HEK293T (cell line): ENCODE measurements at regions not wholly inside any gene's neighbourhood (a gene's known extent, or its start where the extent isn't known, plus 50 kb on each side); places are given as distances from the start of the nearest gene placed in this dataset.
A peak's percentile ranks its signal among the peaks of the same experiment; 100 is the strongest.

Experiments used
- CTCF ChIA-PET: fragments of 350-600 bp; formaldehyde crosslinking; extraction: SDS; loops from one replicate; lab custom pipeline; 2021; ENCODE audit warnings: antibody characterized with exemption, inconsistent platforms; lab: Yijun Ruan, JAX
- POLR2A ChIA-PET: fragments of 350-600 bp; formaldehyde crosslinking; extraction: SDS; loops from one replicate; lab custom pipeline; 2020; ENCODE audit warnings: antibody characterized with exemption, inconsistent platforms; lab: Yijun Ruan, JAX
- DNase-seq: peaks from one replicate; pipeline ENCODE4 v3.0.0; 2012; ENCODE audit warnings: mixed read lengths; ENCODE audit errors: extremely low spot score
- ARNT ChIP-seq: fragments of 450-650 bp; IDR thresholded peaks from 2 replicates; pipeline ENCODE4 v1.6.1; 2017; ENCODE audit warnings: mild to moderate bottlenecking
- BHLHE40 ChIP-seq: fragments of 450-650 bp; IDR thresholded peaks from 2 replicates; pipeline ENCODE4 v1.6.1; 2016; ENCODE audit warnings: mild to moderate bottlenecking, moderate library complexity, borderline replicate concordance
- CTBP1 ChIP-seq: fragments of 450-650 bp; IDR thresholded peaks from 2 replicates; pipeline ENCODE4 v1.6.1; 2016; ENCODE audit warnings: borderline replicate concordance
- ELF4 ChIP-seq: fragments of 450-650 bp; IDR thresholded peaks from 2 replicates; pipeline ENCODE4 v1.6.1; 2017; ENCODE audit warnings: antibody characterized with exemption
- FOXA1 ChIP-seq: fragments of 450-650 bp; IDR thresholded peaks from 2 replicates; pipeline ENCODE4 v1.6.1; 2016; ENCODE audit warnings: mild to moderate bottlenecking
- FOXK2 ChIP-seq: fragments of 450-650 bp; IDR thresholded peaks from 2 replicates; pipeline ENCODE4 v1.6.1; 2016; ENCODE audit warnings: mild to moderate bottlenecking
- FOXM1 ChIP-seq: fragments of 450-650 bp; IDR thresholded peaks from 2 replicates; pipeline ENCODE4 v1.6.1; 2017; ENCODE audit warnings: mild to moderate bottlenecking, borderline replicate concordance
- HDGF ChIP-seq: fragments of 450-650 bp; IDR thresholded peaks from 2 replicates; pipeline ENCODE4 v1.6.1; 2017; ENCODE audit warnings: antibody characterized with exemption, borderline replicate concordance
- L3MBTL2 ChIP-seq: fragments of 450-650 bp; conservative IDR thresholded peaks from 2 replicates; pipeline ENCODE4 v1.6.1; 2016; ENCODE audit warnings: mild to moderate bottlenecking
- LEF1 ChIP-seq: fragments of 450-650 bp; IDR thresholded peaks from 2 replicates; pipeline ENCODE4 v1.6.1; 2017; ENCODE audit warnings: mild to moderate bottlenecking, borderline replicate concordance
- NFRKB ChIP-seq: fragments of 450-650 bp; IDR thresholded peaks from 2 replicates; pipeline ENCODE4 v1.6.1; 2016; ENCODE audit warnings: mild to moderate bottlenecking, moderate library complexity
- PKNOX1 ChIP-seq: fragments of 450-650 bp; IDR thresholded peaks from 2 replicates; pipeline ENCODE4 v1.6.1; 2016
- SP1 ChIP-seq: fragments of 450-650 bp; IDR thresholded peaks from 2 replicates; pipeline ENCODE4 v1.6.1; 2017
- SUZ12 ChIP-seq: fragments of 450-650 bp; IDR thresholded peaks from 2 replicates; pipeline ENCODE4 v1.6.1; 2016; ENCODE audit warnings: mild to moderate bottlenecking
- TARDBP ChIP-seq: fragments of 450-650 bp; IDR thresholded peaks from 2 replicates; pipeline ENCODE4 v1.6.1; 2016
- ZNF384 ChIP-seq: fragments of 450-650 bp; IDR thresholded peaks from 2 replicates; pipeline ENCODE4 v1.6.1; 2016

GRCh38 chr5:53333160-53333559, 147.3 kb upstream of the FST start:
- DNase-seq: no peak
- TF ChIP-seq L3MBTL2 (no peak), SUZ12 (no peak), ELF4 (no peak), FOXM1 (no peak), FOXA1 (no peak), FOXK2 (no peak), NFRKB (no peak), HDGF (no peak), TARDBP (no peak), ZNF384 (no peak), SP1 (no peak), BHLHE40 (no peak), PKNOX1 (no peak), LEF1 (no peak), ARNT (no peak), CTBP1 (no peak)
- ChIA-PET CTCF (no interaction called here), POLR2A (no interaction called here)

- no peak for DNase-seq
- POLR2A ChIA-PET: no interaction called here
- CTCF ChIA-PET: no interaction called here
- TF ChIP-seq ARNT (no peak), TARDBP (no peak), BHLHE40 (no peak), L3MBTL2 (no peak), ELF4 (no peak), ZNF384 (no peak), PKNOX1 (no peak), SP1 (no peak), CTBP1 (no peak), SUZ12 (no peak), FOXM1 (no peak), FOXK2 (no peak), FOXA1 (no peak), LEF1 (no peak), NFRKB (no peak), HDGF (no peak)
Observed at GRCh38 chr5:53334431-53334941, 145.9 kb upstream of the FST start.

DNA sequence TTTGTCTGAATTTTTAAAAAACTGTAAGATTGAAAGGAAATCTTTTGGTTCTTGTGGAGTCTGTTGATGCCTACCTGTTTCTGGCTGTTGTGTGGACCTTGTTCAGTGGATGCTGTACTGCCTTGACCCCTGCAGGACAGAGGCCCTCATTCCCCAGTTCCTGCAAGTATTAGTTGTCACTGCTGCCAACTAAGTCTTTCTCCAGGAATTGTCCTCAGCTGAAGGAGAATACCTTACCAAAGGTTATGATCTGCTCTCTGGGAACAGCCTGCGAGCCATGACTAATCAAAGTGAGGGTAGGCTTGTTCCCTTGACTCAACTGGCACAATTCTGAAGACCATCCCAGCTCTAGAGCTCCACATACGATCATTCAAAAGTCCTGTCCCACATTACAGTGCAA, 145.3 kb upstream of the FST start:
- ChIA-PET CTCF (no interaction called here), POLR2A (no interaction called here)
- DNase-seq: no peak
- TF ChIP-seq ARNT (no peak), ELF4 (no peak), TARDBP (no peak), SUZ12 (no peak)

- TF ChIP-seq BHLHE40 (no peak), ZNF384 (peak; percentile 72)
- no peak for DNase-seq
- ChIA-PET POLR2A (no interaction called here), CTCF (no interaction called here)
Observed at GRCh38 chr5:53337827-53338226, 142.6 kb upstream of the FST start.

- POLR2A ChIA-PET: no interaction called here
- TF ChIP-seq BHLHE40 (no peak), NFRKB (no peak), SP1 (no peak), ZNF384 (no peak), ARNT (no peak), FOXA1 (no peak)
Observed at GRCh38 chr5:53338971-53339370, 141.5 kb upstream of the FST start.

DNA sequence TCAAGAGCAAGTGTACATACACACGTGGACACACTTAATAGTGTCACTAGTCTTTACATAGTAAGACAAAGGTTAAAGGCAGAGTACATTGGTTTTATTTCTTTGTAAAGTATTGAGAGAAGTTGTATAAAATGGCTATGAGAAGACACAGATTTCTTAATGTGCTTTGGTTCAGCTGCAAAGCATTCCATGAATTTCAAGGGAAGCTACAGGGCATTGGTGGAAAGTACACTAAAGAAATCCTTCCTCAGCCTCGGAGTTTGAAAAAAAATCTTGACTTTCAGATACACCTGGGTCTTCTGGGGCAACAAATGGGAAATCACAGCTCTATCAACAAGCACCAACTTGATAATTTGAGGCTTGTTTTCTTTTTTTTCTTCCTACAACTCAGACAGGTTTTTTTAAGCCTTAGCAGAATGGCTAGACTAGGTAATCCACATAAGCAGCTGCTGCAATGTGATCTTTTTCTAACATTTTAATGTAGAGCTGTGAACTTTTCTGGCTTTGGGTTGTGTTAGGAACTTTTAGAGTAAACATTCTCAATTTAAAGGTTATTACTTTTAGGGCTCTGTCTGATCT, 140.4 kb upstream of the FST start:
- POLR2A ChIA-PET: no interaction called here
- CTCF ChIA-PET: interaction anchor here (0.7 kb wide), 1 partner anchor 19 kb away, joined by 3 read pairs; no protein-coding TSS in a partner anchor
- TF ChIP-seq TARDBP: no peak
- no peak for TF ChIP-seq BHLHE40
- TF ChIP-seq PKNOX1: no peak
- no peak for TF ChIP-seq HDGF
- no peak for TF ChIP-seq ARNT
- TF ChIP-seq L3MBTL2: no peak
- TF ChIP-seq NFRKB: no peak
- no peak for TF ChIP-seq LEF1
- DNase-seq: no peak

More at GRCh38 chr5:53338971-53339370, 141.5 kb upstream of the FST start:
- DNase-seq: no peak
- CTCF ChIA-PET: interaction anchor here (0.7 kb wide), 1 partner anchor 18 kb away, joined by 3 read pairs; no protein-coding TSS in a partner anchor
